Retina (tissue), 1 donor: ENCODE measurements at regions not wholly inside any gene's neighbourhood (a gene's known extent, or its start where the extent isn't known, plus 50 kb on each side); places are given as distances from the start of the nearest gene placed in this dataset.
A peak's percentile ranks its signal among the peaks of the same experiment; 100 is the strongest.
"Not testable (repeated sequence)": the region's sequence is repeated elsewhere in the genome, so short reads cannot be mapped to it uniquely, and the experiment has no call there.

ENCODE experiments used
- DNase-seq: peaks from one replicate; pipeline ENCODE4 v3.0.0-alpha.2; 2016

DNA sequence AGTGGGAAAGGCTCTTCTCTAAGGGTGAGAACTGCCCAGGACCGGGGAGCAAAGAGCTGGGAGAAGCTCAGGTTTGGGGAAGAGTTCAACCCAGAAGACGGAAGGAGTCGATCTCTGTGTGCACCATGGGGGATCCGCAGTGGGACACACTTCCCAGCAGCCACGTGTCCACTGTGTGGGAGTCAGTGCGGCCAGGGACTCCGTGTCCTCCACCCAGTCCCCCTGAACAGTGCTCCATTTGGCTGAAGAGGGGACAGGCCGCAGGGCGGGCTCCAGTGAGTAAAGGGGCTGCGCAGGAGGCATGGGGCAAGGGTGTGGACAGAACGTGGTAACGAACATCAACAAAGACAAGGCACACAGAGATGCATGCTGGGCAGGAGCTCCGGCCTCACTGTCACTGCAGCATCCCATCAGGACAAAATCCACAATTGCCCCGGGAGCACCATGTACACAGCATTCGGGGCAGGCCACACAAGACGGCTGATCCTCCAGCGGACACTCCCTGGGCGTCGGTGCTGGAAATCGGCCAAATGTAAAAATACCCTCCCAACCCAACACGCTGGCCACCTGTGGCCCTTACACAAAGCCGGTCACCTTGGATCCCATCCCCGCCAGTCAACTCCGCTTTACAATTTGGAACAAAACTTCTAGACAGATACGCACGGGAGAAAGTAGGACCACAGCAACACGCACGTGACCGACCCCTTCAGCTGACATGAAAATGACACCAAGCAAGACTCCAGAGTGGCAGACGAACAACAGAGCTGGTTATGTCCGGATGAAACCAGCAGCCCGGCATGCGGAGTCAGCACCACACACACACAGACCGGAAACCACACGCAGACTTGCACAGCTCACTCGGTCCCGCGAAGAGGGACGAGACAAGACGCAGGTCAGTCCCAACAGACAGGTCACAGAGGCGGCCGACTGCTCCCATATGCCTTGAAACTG, 366.8 kb downstream of the SHANK2 start:
- peak; percentile 59 for DNase-seq

DNA sequence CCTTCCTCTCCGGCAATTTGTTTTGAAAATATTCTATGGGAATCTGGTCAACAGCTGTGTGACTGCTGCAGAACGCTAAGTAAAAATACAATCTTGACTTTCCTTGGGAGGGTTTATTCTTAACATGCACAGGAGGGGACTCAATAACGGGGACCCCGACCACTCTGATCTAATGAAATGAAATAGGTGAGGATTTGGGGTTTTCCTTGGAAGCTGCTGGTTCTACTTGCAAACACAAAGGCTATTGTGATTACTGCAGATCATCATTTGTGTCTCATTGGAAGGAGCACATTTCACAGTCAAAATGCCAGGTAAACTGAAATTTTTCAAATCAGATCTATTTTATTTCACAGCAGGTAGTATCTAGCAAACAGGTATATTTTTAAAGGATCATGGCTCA, 366.1 kb downstream of the SHANK2 start:
- no peak for DNase-seq

DNA sequence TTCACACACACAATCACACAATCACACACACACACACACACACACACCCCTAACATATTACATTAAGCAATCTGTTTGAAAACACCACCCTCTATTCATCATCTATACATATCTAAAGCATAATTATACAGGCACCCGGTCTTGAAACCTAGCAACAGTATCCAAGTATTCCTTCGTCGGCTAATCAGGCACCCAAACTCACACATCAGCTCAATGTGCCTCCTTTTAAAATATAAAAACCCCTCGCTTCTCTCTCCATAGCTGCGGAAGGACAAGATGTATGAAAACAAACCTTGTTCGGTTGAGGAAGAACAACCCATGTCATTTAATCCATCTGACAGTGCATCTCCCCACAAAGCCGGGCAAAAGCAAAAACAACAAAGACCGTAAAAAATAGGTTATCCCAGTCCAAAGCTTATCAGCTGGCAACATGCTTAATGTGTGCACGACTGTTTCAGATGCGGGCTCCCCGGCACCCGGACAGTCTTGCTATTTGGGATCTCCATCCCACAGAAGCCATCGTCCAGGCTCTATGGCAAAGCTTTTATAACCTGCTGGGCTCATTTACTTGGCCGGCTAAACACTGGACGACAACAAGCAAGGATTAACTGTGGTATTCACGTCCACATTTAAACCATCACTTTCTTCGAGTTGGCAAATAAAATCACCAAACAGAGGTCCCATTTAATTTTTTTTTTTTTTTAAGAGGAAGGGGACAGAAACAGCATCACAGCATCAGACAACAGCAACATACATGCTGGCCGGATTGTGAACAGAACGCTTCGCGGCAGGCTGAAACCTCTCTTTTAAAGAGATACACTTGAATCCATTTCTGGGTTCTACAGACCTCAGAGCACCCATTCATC, 365.5 kb downstream of the SHANK2 start:
- peak; percentile 32 for DNase-seq

DNA sequence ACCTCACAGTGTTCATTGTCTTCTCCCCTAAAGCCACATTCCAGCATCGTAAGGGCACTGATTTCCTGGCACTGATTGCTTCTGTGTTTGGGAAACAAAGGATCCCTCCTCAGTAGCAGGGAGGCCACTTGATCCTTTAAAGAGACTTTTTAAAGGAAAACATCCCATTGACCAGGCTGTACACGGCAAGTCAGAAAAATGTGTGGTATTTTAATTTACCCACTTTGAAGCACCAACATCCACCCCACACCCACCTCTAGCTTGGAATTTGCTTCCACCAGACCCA, 364.9 kb downstream of the SHANK2 start:
- no peak for DNase-seq

DNA sequence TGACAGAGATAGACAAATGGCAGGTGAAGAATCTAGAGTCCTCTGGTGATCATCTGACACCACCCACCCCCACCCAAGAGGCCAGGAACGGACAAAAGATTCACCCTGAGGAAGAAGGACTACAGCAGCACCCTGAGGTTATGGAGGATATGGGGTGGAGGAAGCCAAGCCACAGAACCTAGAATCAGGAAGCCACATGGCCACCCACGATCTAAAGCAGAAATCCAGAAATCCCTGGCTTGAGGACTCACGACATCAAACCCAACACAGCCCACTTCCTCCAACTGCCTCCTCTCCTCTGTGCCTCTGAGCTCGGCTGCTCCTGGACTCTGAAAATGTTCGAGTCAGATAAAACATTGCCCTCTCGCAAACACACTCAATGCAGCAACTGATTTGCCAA, 364.3 kb downstream of the SHANK2 start:
- DNase-seq: no peak

DNA sequence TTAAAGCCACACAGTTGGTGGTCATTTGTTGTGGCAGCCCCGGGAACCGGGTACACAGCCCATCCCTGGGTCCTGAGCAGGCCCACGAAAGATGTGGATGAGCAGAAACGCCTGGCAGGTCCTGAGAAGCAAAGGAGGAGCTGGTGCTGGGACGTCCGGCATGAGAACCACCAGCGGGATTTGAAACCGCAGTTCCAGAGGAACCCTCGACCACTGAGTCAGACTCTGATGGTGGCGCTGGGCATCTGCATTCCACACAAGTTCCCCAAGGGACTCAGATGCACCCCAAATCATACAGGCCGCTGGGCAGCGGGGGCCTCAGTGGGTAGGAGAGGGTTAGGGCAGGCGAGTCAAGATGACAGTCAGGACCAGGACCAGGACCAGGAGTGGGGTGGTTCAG, 363.0 kb downstream of the SHANK2 start:
- DNase-seq: no peak

DNA sequence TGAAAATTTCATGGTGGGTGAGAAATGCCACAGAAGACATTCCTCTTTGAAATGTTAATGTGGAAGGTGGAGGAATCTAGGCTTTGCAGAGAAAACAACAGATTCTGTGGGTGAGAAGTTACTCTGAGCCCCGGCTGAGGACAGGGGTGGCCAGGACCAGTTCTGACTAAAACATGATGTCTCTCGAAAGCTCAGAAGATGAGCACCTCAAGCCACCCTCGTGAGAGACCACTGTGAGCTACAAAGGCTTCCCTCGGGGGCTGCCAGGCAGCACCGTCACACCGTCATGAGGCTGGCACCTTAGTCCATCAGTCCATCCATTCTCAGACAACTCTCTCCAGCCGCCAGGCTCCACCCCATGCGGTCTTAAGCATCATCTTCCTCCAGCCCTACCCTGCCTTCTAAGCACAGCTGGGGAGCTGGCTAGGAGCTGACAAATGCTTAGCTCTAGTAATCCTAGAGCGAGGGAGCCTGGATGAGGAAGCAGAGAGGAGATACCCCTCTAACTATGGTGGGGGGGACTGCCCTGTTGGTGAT, 360.5 kb downstream of the SHANK2 start:
- DNase-seq: no peak

DNA sequence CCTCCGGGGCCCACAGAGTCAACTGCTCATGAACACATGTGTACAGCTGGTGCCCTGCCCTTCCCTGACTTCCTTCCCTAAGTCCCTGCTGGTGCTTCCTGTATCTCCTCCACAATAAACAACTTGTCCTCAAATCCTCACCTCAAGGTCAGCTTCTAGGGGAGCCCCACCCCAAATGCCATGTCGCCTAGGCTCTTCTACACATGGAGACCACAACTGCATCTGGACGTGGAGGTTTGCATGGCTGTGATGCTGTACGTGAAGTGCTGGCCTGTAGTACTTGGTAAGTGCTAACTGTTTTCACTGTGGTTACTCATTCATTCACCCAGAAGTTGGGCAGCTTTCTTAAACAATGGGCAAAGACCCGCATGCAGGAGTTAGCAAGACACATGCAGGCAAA, 359.5 kb downstream of the SHANK2 start:
- DNase-seq: no peak

DNA sequence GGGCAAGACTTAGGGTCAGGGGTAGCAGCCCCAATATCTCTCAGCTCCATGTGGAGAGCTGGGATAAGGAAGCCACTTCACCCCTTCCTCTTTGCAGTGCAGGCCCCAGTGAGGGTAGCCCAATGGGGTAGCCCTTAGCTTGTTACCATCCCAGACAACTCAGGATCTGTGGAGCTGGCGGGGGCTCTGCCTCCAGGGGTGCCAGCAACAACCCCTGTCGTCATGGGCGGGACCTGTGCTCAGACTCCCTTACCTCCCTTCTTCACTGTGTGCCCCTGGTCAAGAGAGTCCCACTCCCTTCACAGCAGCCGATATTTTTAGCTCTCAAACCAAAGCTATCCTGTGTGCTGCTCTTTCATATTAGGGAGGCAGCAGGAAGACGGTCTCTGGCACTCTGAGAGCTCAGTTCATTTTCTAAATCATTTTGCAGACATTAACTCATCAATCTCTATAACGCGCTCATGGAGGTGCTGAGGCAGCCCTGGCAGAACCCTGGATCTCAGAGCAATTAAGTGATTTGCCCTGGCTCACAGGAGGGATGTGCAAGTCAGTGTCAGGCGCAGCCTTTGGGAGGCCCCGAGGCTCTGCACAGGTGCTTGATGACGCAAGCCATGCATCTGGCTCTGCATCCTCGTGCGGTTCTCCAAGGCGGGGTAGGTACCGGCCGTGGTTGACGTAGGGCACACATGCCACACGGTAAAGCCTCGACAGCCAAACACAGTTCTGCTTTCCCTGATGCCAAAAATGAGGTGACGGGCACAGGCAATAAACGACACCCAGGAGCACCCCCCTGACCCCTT, 357.6 kb downstream of the SHANK2 start:
- DNase-seq: no peak

DNA sequence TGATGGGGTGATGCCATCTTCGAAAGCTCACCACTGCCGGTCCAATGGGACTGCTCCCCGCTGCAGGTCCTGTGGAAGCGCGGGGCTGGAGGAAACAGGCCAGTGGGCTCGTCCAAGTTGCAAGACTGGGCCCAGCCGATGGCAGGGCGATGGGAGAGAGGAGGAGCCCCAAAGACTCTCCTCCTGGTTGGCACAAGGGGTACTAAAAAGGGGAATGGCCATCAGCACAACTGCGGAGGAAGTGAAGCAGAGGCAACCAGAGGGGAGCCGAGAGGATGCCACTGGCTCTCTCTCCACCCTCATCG, 357.1 kb downstream of the SHANK2 start:
- no peak for DNase-seq

DNA sequence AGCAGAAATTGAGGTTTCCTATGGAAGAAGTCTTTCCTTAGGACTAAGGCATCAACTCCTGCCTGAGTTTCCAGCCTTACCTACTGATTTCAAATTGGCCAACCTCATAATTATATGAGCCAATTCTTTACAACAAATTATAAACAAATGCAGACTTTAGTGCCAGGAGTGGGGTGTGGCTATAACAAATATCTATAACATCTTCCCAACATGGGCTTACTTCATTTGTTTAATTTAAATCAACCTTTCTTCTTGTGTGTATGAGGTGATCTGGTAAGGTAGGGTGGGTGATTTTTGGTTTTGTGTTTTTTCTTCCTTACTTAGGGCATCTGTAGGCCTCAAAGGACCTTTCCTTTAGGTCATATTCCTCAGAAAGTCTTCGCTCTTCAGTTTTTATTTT, 354.9 kb downstream of the SHANK2 start:
- DNase-seq: no peak

DNA sequence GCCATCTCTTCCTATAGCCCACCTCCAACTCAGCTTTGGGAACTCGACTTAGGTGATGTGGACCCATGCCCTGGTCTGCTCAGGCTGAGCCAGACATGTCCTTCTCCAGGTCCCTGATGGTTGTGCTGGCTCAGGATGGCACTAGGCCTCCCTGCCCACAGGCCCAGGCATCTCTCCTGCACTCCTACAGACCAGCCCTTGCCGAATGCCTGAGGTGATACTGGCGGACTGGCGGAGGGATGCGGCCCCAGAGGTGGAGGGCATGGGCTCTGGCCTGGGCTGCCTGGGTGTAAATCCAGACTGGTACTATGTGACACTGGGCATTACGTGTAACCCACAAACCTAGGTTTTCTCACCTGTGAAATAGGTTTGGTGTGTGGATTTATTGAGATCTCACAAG, 352.8 kb downstream of the SHANK2 start:
- no peak for DNase-seq

DNA sequence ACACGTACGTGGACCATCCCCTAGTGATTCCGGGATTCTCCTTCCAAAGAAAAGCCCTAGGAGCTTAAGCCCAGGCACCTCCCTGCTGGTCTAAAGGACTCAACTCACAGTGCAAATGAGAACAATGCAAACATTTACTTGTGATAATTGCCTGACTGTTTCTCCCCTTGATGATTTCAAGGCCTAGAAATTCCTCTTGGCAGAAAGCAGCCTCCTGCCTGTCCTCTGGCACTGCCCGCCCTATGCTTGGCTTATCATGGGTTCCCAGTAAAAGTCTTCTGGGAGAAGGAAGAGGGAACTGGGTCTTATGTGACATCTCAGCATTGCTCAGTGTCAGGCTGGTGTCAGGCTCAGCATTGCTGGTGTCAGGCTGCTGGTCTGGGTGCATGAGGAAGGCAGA, 351.8 kb downstream of the SHANK2 start:
- no peak for DNase-seq

DNA sequence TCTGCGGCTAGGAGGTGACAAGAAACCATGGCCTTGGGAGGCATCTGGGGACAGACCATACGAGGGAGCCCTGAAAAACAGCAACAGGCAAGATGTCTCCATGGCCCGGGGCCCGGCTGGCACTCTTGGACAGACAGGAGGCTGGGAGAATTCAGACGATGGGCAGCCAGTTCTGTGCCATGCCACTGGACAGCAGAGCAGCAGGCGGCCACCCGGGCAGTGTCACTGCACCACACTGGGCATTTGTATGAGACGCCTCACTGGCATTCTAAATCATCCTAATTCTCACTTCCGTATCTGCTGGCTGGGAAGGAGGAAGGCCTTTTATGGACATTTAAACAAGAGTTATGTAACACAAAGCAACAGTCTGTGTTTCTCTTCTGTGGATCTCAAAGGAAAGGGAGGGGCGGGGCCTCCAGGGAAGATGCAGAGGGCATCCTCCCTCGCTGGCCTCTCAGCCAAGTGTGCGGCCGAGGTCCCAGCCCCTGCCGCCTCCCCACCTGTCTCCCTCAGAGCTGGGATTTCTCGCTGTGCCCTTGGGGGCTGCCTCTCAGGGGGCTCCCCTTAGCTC, 350.3 kb downstream of the SHANK2 start:
- DNase-seq: no peak

DNA sequence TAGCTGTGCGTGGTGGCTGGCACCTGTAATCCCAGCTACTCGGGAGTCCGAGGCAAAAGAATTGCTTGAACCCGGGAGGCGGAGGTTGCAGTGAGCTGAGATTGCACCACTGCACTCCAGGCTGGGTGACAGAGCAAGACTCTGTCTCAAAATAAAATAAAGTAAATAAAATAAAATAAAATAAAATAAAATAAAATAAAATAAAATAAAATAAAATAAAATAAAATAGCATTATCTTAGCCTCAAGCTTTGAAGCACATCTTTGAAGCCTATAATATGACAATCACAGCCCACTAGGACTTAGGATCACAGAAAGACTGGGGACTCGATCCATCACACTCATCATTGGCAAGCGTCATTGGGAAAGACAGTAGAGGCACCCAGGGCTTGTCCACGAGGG, 349.1 kb downstream of the SHANK2 start:
- DNase-seq: not testable (repeated sequence)

DNA sequence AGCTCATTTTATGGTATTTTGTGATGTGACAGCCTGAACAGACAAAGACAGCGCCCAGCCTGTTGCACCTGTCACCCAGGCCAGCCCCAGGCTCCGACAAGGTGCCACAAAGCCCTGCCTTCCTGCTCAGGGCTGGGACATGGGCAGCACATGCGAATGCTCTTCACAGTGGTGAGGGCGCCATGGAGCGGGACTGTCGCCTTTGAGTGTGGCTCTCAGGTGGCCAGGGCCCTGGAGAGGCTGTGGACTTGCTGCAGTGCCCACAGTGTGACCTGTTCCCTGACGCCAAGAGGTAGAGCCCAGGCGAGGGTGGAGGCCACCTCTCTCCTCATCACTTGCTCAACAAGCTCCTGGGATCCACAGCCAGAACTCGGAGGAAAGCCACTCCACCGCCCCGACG, 346.3 kb downstream of the SHANK2 start:
- DNase-seq: no peak

DNA sequence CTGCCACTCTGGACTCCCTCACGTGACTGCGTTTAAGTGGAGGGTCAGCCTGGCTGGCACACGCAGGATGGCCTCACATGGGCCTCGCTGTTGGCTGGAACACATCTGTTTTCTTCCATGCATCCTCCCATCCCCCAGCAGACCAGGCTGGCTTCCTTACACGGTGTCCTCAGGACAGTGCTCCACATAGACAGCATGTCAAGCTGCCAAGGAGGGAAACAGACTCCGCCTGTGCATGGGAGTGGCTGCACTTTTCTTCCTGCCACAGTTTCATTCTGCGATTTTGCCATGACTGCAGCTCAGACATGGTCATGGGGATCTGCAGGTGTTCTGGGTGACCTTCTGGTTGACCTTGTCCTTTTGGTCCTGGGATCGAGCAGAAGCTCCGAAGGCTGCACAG, 344.2 kb downstream of the SHANK2 start:
- DNase-seq: no peak

DNA sequence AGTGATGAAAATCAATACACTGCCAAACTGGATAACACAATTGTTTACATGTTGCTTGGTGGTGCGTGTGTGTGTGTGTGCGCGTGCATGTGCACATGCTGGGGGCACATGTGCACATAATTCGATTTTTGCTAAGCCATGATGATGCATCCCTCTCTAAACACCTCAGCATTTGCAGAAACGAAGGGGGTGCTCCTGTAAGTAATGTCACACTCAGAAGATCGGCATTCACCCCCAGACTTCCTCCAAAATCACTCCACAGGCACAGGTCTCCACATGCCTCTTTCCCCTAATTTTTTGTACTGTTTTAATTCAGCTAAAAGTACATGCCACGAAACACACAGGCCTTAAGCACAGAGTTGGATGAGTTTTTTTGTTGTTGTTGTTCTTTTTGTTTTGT, 341.5 kb downstream of the SHANK2 start:
- no peak for DNase-seq

DNA sequence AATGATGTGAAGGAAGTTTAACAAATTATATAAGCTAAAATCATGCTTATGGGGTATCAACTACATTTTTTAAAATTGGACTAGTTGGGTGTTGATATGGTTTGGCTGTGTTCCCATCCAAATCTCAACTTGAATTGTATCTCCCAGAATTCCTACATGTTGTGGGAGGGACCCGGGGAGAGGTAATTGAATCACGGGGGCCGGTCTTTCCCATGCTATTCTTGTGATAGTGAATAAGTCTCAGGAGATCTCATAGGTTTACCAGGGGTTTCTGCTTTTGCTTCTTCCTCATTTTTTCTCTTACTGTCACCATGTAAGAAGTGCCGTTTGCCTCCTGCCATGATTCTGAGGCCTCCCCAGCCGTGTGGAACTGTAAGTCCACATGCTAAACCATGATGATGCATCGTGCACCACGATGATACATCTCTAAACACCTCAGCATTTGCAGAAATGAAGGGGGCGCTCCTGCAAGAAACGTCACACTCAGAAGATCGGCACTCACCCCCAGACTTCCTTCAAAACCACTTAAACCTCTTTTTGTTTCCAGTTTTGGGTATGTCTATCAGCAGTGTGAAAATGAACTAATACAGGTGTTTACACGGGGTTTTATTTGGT, 340.0 kb downstream of the SHANK2 start:
- no peak for DNase-seq

DNA sequence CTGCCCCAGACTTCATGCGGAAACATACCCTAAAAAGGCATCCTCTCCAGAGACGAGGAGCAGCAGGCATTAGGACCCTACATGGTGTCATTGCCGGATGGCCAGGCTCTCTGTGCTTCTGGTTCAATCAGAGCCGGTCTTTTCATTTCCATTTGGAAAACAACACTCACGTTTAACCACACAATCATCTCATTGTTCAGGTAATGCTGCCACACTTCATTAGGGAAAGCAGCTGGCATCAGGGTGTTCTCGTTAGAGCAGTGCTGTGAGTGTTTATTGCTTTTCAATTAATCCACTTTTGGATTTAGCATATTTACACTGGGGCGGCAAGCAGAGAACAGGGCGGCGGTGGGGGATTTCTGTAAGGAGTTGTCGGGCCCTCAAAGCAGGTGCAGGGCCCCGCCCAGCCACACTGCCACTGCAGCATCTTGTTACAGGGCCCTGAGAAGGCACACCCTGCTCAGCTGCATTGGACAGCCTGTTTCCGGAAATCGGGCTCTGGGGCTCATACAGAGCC, 338.6 kb downstream of the SHANK2 start:
- DNase-seq: peak; percentile 59

DNA sequence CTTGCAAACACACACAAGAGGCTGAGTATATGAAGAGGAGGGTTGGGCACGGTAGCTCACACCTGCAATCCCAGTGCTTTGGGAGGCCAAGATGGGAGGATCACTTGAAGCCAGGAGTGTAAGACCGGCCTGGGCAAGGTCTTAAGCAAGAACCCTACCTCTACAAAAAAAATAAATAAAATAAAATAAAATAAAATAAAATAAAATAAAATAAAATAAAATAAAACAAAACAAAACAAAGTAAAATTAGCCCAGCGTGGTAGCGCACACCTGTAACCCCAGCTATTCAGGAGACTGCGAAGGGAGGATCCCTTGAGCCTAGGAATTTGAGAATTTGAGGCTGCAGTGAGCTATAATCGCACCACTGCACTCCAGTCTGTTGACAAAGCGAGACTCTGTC, 337.9 kb downstream of the SHANK2 start:
- no peak for DNase-seq
